ENCODE measurements at regions not wholly inside any gene's neighbourhood (a gene's known extent, or its start where the extent isn't known, plus 50 kb on each side); places are given as distances from the start of the nearest gene placed in this dataset.
"Not testable (repeated sequence)": the region's sequence is repeated elsewhere in the genome, so short reads cannot be mapped to it uniquely, and the experiment has no call there.

DNA sequence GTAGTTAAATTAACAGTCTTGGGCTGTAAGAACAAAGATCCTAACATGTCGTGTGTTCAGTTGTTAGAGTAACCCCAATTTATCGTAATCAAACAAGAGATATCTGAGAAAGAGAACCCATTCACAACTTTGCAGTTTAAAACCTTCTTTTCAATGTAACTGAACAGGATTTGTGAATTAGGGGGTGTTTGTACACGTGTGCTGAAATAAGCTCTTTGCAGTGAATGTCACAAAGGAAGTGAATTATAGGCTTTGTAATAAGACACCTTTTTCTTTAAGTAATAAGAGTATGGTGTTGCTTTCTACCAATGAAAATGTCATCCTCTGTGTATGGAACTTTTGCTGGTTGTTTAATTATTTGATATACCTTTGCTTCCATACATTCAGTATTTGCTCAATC lies 114.0 kb downstream of the ALX1 start:
- Mint-ChIP-seq H3K4me3 (no peak overlapping the region), H3K4me1 (ENCODE audit: low read depth in 2 of 2) (no peaks in the 10 kb centered on the region), H3K27ac (no peak overlapping the region), H3K9me3 (peaks cover 6% of the 10 kb centered on the region in 2 donors), H3K27me3 (no peaks in the 10 kb centered on the region), H3K36me3 (ENCODE audit: insufficient read depth) (no peaks in the 10 kb centered on the region)
- ATAC-seq (replicated peaks) (no peak), DNase-seq (no peak)

- Mint-ChIP-seq H3K27me3 (no peaks in the 10 kb centered on the region), H3K27ac (no peak overlapping the region), H3K4me3 (no peak overlapping the region), H3K36me3 (ENCODE audit: insufficient read depth) (no peaks in the 10 kb centered on the region), H3K4me1 (ENCODE audit: low read depth in 2 of 2) (no peaks in the 10 kb centered on the region), H3K9me3 (peaks cover 3 to 6% of the 10 kb centered on the region in 2 donors)
- DNase-seq (no peak), ATAC-seq (replicated peaks) (no peak)
Observed at GRCh38 chr12:85394809-85395208, 114.8 kb downstream of the ALX1 start.

DNA sequence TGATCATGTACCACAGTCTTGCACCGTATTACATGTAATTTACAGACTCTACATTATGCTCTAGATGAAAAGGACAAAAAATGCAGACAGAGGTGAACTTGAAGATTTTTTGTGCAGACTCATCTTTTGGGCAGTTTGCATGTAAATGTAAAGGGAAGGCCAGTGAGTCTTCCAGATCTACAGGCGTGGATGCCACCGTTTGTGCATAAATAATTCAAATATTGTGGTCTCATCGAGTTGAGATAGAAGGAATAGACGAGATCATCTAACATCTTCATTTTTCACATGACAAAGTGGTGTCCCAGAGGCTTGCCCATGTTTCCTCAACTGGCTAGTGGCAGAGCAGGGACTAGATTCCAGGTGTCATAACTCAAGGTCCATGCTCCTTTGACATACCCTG lies 125.2 kb downstream of the ALX1 start:
- no peaks in the 10 kb centered on the region for H3K9me3 Mint-ChIP-seq
- no peak overlapping the region for H3K27ac Mint-ChIP-seq
- H3K36me3 Mint-ChIP-seq (ENCODE audit: insufficient read depth), result no peaks in the 10 kb centered on the region
- DNase-seq, result no peak
- no peaks in the 10 kb centered on the region for H3K27me3 Mint-ChIP-seq
- no peak for ATAC-seq (replicated peaks)
- H3K4me3 Mint-ChIP-seq, result no peak overlapping the region
- H3K4me1 Mint-ChIP-seq (ENCODE audit: low read depth in 2 of 2), result no peaks in the 10 kb centered on the region

DNA sequence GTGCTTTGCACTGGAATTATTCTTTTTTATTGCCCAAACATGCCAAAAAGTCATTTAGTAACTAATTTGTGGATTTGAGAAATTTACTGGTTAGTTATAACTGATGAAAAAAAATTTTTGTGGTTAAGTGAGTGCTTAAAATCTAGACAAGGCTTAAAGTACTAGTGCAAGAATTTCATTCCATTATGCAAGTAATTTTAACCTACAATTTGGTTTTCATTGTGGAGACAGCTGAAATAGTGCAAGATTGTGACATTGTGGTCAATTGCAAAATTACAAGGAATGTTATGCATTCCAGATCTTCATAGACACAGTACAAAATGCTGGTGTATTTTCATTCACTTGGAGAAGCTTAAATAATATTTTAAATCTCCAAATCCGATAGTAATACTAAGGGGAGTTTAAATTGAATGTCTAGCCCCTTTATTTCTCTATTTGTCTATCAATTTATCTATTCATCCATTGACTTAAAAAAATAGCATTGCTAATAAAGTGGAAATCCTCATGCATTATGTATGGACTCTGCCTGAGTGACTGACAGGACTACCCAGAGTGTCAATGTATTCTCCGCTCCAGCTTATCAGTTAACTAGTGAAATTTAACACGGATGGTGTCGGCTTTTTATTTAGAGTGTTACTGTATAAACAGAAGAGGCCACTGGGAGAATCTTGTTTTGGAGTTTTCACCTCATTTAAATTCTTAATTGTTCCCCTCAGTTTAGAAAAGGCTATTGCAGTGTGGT lies 125.9 kb downstream of the ALX1 start:
- Mint-ChIP-seq H3K27ac (no peak overlapping the region), H3K4me1 (ENCODE audit: low read depth in 2 of 2) (no peaks in the 10 kb centered on the region), H3K36me3 (ENCODE audit: insufficient read depth) (no peaks in the 10 kb centered on the region), H3K9me3 (no peaks in the 10 kb centered on the region), H3K27me3 (no peaks in the 10 kb centered on the region), H3K4me3 (no peak overlapping the region)
- no peak for ATAC-seq (replicated peaks)
- no peak for DNase-seq

DNA sequence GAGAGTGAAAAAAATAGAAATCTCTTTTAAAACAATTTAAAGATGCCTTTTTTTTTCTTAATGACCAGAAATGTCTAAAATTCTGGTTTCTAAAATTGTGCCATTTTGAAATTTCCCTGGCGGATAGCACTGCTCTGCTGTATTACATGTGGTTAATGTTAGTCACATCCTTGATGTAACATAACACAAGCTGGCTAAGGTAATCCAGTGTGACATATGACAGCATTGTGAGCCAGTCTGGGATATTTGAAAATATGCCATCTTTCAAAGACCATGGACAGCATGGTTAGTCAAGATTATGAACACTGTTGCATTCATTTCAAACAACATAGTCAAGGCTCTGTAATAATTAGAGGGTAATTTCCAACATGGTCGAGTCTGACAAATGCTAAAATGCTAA lies 133.2 kb downstream of the ALX1 start:
- no peaks in the 10 kb centered on the region for H3K27me3 Mint-ChIP-seq

GRCh38 chr12:85422762-85423161 lies 142.7 kb downstream of the ALX1 start:
- ATAC-seq (replicated peaks), result no peak
- no peaks in the 10 kb centered on the region for H3K4me1 Mint-ChIP-seq (ENCODE audit: low read depth in 2 of 2)
- no peaks in the 10 kb centered on the region for H3K36me3 Mint-ChIP-seq (ENCODE audit: insufficient read depth)

More for the DNA sequence above, 133.2 kb downstream of the ALX1 start:
- ATAC-seq (replicated peaks) (no peak), DNase-seq (no peak)
- Mint-ChIP-seq H3K9me3 (peaks cover 0 to 7% of the 10 kb centered on the region in 2 donors), H3K4me1 (ENCODE audit: low read depth in 2 of 2) (no peaks in the 10 kb centered on the region), H3K4me3 (no peak overlapping the region), H3K27ac (no peak overlapping the region), H3K36me3 (ENCODE audit: insufficient read depth) (peaks cover 3% of the 10 kb centered on the region)

GRCh38 chr12:85423947-85424346 lies 143.9 kb downstream of the ALX1 start:
- Mint-ChIP-seq H3K27ac (no peak overlapping the region), H3K27me3 (no peaks in the 10 kb centered on the region), H3K36me3 (ENCODE audit: insufficient read depth) (no peaks in the 10 kb centered on the region), H3K9me3 (peaks cover 9 to 10% of the 10 kb centered on the region in 2 donors), H3K4me3 (no peak overlapping the region), H3K4me1 (ENCODE audit: low read depth in 2 of 2) (no peaks in the 10 kb centered on the region)
- DNase-seq (no peak), ATAC-seq (replicated peaks) (no peak)

More at GRCh38 chr12:85422762-85423161, 142.7 kb downstream of the ALX1 start:
- DNase-seq, result no peak
- Mint-ChIP-seq H3K27me3 (no peaks in the 10 kb centered on the region), H3K4me3 (no peak overlapping the region), H3K9me3 (peaks cover under 1 to 6% of the 10 kb centered on the region in 2 donors), H3K27ac (no peak overlapping the region)

DNA sequence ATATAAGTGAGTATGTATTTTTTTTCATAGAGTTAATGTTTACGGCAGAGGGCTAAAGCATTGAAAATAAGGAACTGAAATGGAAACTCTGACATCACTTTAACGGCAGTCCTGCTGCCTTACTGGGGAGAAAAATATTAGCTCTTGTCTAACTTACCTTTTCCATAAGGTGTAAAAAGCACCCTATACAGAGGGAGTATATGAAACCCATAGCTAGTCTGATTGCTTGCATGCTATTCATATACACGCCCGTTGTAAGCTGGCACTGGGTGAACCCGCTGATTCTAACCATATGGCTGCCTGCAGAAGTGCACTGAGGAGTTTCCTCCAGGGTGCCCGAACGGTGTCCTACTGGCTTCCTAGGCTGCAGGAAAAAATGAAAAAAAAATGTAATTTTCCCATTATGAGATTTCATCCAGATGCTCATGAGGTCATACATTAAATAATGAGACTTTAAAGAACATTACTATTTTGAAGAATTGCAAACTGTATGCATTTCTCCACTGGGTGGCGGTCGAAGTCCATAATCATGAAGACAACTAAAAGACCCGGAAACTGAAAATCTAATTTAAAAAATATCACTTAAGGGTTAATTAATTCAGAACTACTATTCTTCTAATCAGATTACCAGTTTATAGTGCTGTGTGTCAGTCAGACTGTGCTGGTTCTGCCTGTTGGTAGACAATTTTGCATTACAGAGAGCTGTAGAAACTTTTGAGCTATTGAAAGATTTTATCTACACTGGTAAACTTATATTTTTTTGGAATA lies 144.7 kb downstream of the ALX1 start:
- no peak overlapping the region for H3K27ac Mint-ChIP-seq
- DNase-seq, result no peak
- H3K4me3 Mint-ChIP-seq, result no peak overlapping the region
- no peaks in the 10 kb centered on the region for H3K36me3 Mint-ChIP-seq (ENCODE audit: insufficient read depth)
- H3K27me3 Mint-ChIP-seq, result no peaks in the 10 kb centered on the region
- ATAC-seq (replicated peaks), result no peak
- no peaks in the 10 kb centered on the region for H3K4me1 Mint-ChIP-seq (ENCODE audit: low read depth in 2 of 2)
- H3K9me3 Mint-ChIP-seq, result peaks cover 9 to 10% of the 10 kb centered on the region in 2 donors

- no peaks in the 10 kb centered on the region for H3K27me3 Mint-ChIP-seq
- peaks cover 9 to 10% of the 10 kb centered on the region in 2 donors for H3K9me3 Mint-ChIP-seq
- no peak overlapping the region for H3K27ac Mint-ChIP-seq
Observed at GRCh38 chr12:85425349-85425612, 145.3 kb downstream of the ALX1 start.

DNA sequence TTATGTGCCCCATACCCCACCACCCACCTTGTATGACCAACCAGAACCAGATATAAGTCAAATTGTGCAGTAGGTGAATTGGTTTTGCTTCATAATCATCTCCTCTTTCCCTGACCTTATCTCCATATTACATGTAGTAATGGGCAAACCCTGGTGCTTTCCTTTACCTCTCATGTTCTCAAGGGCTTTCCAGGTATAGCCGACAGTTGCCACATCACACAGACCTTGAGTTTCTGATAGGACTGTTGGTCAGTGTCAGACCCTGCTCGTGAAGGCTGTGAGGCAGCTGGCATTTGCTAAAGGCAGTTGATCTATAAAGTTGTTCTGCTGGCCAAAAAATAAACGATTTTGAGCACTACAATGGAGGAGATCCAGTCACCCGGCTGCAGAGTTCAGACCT lies 145.9 kb downstream of the ALX1 start:
- Mint-ChIP-seq H3K4me1 (ENCODE audit: low read depth in 2 of 2) (no peaks in the 10 kb centered on the region), H3K9me3 (peaks cover 9 to 10% of the 10 kb centered on the region in 2 donors), H3K27ac (no peak overlapping the region), H3K36me3 (ENCODE audit: insufficient read depth) (no peaks in the 10 kb centered on the region), H3K4me3 (no peak overlapping the region), H3K27me3 (no peaks in the 10 kb centered on the region)
- ATAC-seq (replicated peaks) (no peak), DNase-seq (no peak)

More at GRCh38 chr12:85425349-85425612, 145.3 kb downstream of the ALX1 start:
- DNase-seq (no peak), ATAC-seq (replicated peaks) (no peak)
- no peak overlapping the region for H3K4me3 Mint-ChIP-seq
- no peaks in the 10 kb centered on the region for H3K36me3 Mint-ChIP-seq (ENCODE audit: insufficient read depth)
- H3K4me1 Mint-ChIP-seq (ENCODE audit: low read depth in 2 of 2), result no peaks in the 10 kb centered on the region

DNA sequence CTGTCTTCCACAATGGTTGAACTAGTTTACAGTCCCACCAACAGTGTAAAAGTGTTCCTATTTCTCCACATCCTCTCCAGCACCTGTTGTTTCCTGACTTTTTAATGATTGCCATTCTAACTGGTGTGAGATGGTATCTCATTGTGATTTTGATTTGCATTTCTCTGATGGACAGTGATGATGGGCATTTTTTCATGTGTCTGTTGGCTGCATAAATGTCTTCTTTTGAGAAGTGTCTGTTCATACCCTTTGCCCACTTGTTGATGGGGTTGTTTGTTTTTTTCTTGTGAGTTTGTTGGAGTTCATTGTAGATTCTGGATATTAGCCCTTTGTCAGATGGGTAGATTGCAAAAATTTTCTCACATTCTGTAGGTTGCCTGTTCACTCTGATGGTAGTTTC lies 153.1 kb downstream of the ALX1 start:
- not testable (repeated sequence) for H3K36me3 Mint-ChIP-seq (ENCODE audit: insufficient read depth); H3K4me1 Mint-ChIP-seq (ENCODE audit: low read depth in 2 of 2); H3K27me3 Mint-ChIP-seq; H3K4me3 Mint-ChIP-seq; H3K27ac Mint-ChIP-seq; ATAC-seq (replicated peaks); DNase-seq
- peaks cover 9 to 20% of the 10 kb centered on the region in 2 donors for H3K9me3 Mint-ChIP-seq

- no peak for ATAC-seq (replicated peaks)
- Mint-ChIP-seq H3K4me1 (ENCODE audit: low read depth in 2 of 2) (no peaks in the 10 kb centered on the region), H3K27me3 (no peaks in the 10 kb centered on the region), H3K36me3 (ENCODE audit: insufficient read depth) (no peaks in the 10 kb centered on the region), H3K27ac (no peak overlapping the region), H3K4me3 (no peak overlapping the region), H3K9me3 (peaks cover 9 to 26% of the 10 kb centered on the region in 2 donors)
- no peak for DNase-seq
Observed at GRCh38 chr12:85440271-85440670, 160.3 kb downstream of the ALX1 start.

- H3K4me3 Mint-ChIP-seq, result no peak overlapping the region
- DNase-seq (no peak), ATAC-seq (replicated peaks) (no peak)
- H3K27ac Mint-ChIP-seq, result no peak overlapping the region
- peaks cover 7 to 26% of the 10 kb centered on the region in 2 donors for H3K9me3 Mint-ChIP-seq
- no peaks in the 10 kb centered on the region for H3K27me3 Mint-ChIP-seq
- H3K36me3 Mint-ChIP-seq (ENCODE audit: insufficient read depth), result no peaks in the 10 kb centered on the region
- H3K4me1 Mint-ChIP-seq (ENCODE audit: low read depth in 2 of 2), result no peaks in the 10 kb centered on the region
Observed at GRCh38 chr12:85441025-85441424, 161.0 kb downstream of the ALX1 start.

DNA sequence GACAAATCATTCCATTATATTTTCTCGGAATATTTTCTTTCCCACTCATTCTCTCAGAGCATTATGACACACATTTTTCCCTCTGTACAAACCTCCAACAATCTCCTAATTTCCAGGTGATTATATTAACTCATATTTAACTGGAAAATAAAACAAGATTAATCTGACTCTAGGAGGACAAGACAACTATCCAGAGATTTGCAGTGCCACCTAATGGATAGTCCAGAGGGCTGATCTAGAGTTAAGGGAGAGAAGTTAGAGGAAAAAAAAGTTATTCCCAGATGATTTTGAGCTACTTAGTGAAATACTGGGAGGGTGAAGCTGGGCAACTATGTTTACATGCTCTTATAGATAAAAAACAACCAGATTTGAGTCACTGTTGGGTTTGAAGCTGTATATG lies 161.7 kb downstream of the ALX1 start:
- no peak for DNase-seq
- Mint-ChIP-seq H3K27ac (no peak overlapping the region), H3K4me3 (no peak overlapping the region), H3K4me1 (ENCODE audit: low read depth in 2 of 2) (no peaks in the 10 kb centered on the region), H3K36me3 (ENCODE audit: insufficient read depth) (no peaks in the 10 kb centered on the region), H3K9me3 (peaks cover 7 to 26% of the 10 kb centered on the region in 2 donors), H3K27me3 (no peaks in the 10 kb centered on the region)
- ATAC-seq (replicated peaks), result no peak
